Cardiac fibroblast (primary cell): ENCODE measurements at regions not wholly inside any gene's neighbourhood (a gene's known extent, or its start where the extent isn't known, plus 50 kb on each side); places are given as distances from the start of the nearest gene placed in this dataset.

Experiments
- DNase-seq, 2 donors: peaks; one replicate each; pipeline versions ENCODE4 v3.0.0 to v3.0.0-alpha.2; 2010; ENCODE audit warnings: low read depth in 2 of 2
- H3K4me3 ChIP-seq, 2 donors: replicated peaks in 1 of 2; 1 replicate in 1 of 2; 2 replicates in 1 of 2; pipeline ENCODE4 v1.5.1; 2011; ENCODE audit warnings: low read depth in 2 of 2, low read length in 2 of 2, mild to moderate bottlenecking in 2 of 2, moderate library complexity in 1 of 2
- CTCF ChIP-seq: IDR thresholded peaks from one replicate; pipeline ENCODE4 v1.5.1; 2011; ENCODE audit warnings: low read depth, mild to moderate bottlenecking, low read length, inconsistent platforms

- no peak overlapping the region for H3K4me3 ChIP-seq
- no peak for TF ChIP-seq CTCF
- no peak for DNase-seq
Observed at GRCh38 chrX:128931071-128931470, 592.2 kb downstream of the SMARCA1 start.

- TF ChIP-seq CTCF: no peak
- no peak overlapping the region for H3K4me3 ChIP-seq
- DNase-seq: no peak
Observed at GRCh38 chrX:128929271-128930057, 593.8 kb downstream of the SMARCA1 start.

GRCh38 chrX:128928636-128929035 lies 594.7 kb downstream of the SMARCA1 start:
- no peak for TF ChIP-seq CTCF
- DNase-seq: no peak

GRCh38 chrX:128927363-128927762 lies 595.9 kb downstream of the SMARCA1 start:
- no peak for DNase-seq
- TF ChIP-seq CTCF: no peak
- H3K4me3 ChIP-seq: no peak overlapping the region

More at GRCh38 chrX:128928636-128929035, 594.7 kb downstream of the SMARCA1 start:
- no peak overlapping the region for H3K4me3 ChIP-seq

GRCh38 chrX:128906753-128907152 lies 616.5 kb downstream of the SMARCA1 start:
- no peak overlapping the region for H3K4me3 ChIP-seq
- no peak for TF ChIP-seq CTCF
- no peak for DNase-seq

GRCh38 chrX:128901018-128901417 lies 622.3 kb downstream of the SMARCA1 start:
- no peak for DNase-seq
- TF ChIP-seq CTCF: no peak

GRCh38 chrX:128897621-128898020 lies 625.7 kb downstream of the SMARCA1 start:
- TF ChIP-seq CTCF: no peak
- no peak for DNase-seq

More at GRCh38 chrX:128901018-128901417, 622.3 kb downstream of the SMARCA1 start:
- H3K4me3 ChIP-seq: no peak overlapping the region

More at GRCh38 chrX:128897621-128898020, 625.7 kb downstream of the SMARCA1 start:
- no peak overlapping the region for H3K4me3 ChIP-seq
